RWPE2 (cell line): ENCODE measurements at regions not wholly inside any gene's neighbourhood (a gene's known extent, or its start where the extent isn't known, plus 50 kb on each side); places are given as distances from the start of the nearest gene placed in this dataset.

Experiments
- ATAC-seq: fragments of 200-7000 bp; cut with Tn5 transposase; 3 replicates; pipeline ENCODE4 v1.9.1; 2021; ENCODE audit warnings: low read depth
- DNase-seq: peaks from one replicate; pipeline ENCODE4 v3.0.0-alpha.2; 2020; ENCODE audit warnings: low spot score
- H3K27ac ChIP-seq: fragments of 450-650 bp; 2 replicates; pipeline ENCODE4 v1.5.1; 2017; ENCODE audit warnings: mild to moderate bottlenecking; ENCODE audit not compliant: poor library complexity, severe bottlenecking
- H3K27me3 ChIP-seq: fragments of 250-450 bp; sonication (Bioruptor Pico); 2 replicates; pipeline ENCODE4 v1.5.1; 2021; ENCODE audit warnings: mild to moderate bottlenecking, moderate library complexity; ENCODE audit not compliant: insufficient read depth, poor library complexity, severe bottlenecking
- H3K36me3 ChIP-seq: fragments of 250-450 bp; sonication (Bioruptor Pico); 2 replicates; pipeline ENCODE4 v1.5.1; 2020; ENCODE audit warnings: low read depth, mild to moderate bottlenecking, moderate library complexity
- H3K4me1 ChIP-seq: fragments of 250-450 bp; sonication (Bioruptor Pico); 2 replicates; pipeline ENCODE4 v1.5.1; 2021; ENCODE audit warnings: mild to moderate bottlenecking, moderate library complexity; ENCODE audit not compliant: insufficient read depth, poor library complexity, severe bottlenecking
- H3K4me3 ChIP-seq: fragments of 250-450 bp; sonication (Bioruptor Pico); 2 replicates; pipeline ENCODE4 v1.5.1; 2021; ENCODE audit warnings: mild to moderate bottlenecking, moderate library complexity; ENCODE audit not compliant: severe bottlenecking
- H3K9me3 ChIP-seq: fragments of 250-450 bp; sonication (Bioruptor Pico); 2 replicates; pipeline ENCODE4 v1.5.1; 2021; ENCODE audit warnings: mild to moderate bottlenecking, moderate library complexity; ENCODE audit not compliant: severe bottlenecking
- CTCF ChIP-seq: fragments of 450-650 bp; IDR thresholded peaks from one replicate; pipeline ENCODE4 v1.5.1; 2017; ENCODE audit warnings: mild to moderate bottlenecking, moderate library complexity; ENCODE audit not compliant: poor library complexity, severe bottlenecking

DNA sequence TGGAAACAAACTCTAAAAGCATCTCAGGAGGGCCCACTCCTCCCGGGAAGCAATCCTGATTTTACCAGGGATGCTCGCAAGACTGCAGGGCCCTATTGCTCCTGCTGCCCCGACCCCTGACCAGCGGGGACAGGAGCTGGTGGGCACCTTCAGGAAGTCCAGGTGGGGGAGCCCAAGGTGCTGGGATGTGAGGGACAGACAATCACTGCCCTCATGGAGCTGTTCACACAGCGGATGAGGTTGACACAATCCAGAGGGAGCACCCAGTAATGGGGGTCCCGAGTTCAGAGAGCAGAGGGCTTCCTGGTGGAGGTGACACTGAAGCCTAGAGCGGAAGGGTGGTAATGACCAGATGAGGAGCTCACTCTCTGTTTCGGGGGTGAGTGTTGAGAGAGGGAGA lies 126.2 kb downstream of the FOXL1 start:
- H3K4me3 ChIP-seq, result no peak overlapping the region

DNA sequence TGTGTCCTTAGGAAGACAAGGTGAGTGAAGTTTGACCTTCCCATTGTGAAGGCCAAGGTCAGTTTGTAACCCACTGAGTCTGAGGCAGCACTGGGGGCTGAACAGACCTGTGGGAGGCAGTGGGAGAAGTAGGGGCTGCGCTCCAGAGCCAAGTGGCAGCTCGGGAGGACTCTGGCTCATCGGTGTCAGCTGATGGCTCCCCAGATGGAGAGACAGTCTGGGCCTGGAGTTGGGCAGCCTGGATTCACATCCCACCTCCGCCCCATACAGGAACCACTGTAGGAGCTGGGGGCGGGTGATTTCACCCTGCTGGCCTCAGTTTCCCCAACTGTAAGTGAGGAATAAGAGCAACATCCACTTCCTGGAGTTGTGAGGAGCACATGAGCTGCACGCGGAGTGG lies 128.4 kb downstream of the FOXL1 start:
- TF ChIP-seq CTCF, result no peak
- no peaks in the 10 kb centered on the region for H3K4me1 ChIP-seq
- ATAC-seq, result no peak
- H3K27ac ChIP-seq, result no peak overlapping the region
- no peak overlapping the region for H3K4me3 ChIP-seq
- no peaks in the 10 kb centered on the region for H3K27me3 ChIP-seq
- DNase-seq, result no peak
- H3K9me3 ChIP-seq, result no peaks in the 10 kb centered on the region
- H3K36me3 ChIP-seq, result no peaks in the 10 kb centered on the region

More for the DNA sequence above, 126.2 kb downstream of the FOXL1 start:
- ATAC-seq, result no peak
- Histone ChIP-seq H3K27ac (no peak overlapping the region), H3K36me3 (no peaks in the 10 kb centered on the region), H3K27me3 (no peaks in the 10 kb centered on the region), H3K4me1 (no peaks in the 10 kb centered on the region), H3K9me3 (no peaks in the 10 kb centered on the region)
- no peak for TF ChIP-seq CTCF
- no peak for DNase-seq

DNA sequence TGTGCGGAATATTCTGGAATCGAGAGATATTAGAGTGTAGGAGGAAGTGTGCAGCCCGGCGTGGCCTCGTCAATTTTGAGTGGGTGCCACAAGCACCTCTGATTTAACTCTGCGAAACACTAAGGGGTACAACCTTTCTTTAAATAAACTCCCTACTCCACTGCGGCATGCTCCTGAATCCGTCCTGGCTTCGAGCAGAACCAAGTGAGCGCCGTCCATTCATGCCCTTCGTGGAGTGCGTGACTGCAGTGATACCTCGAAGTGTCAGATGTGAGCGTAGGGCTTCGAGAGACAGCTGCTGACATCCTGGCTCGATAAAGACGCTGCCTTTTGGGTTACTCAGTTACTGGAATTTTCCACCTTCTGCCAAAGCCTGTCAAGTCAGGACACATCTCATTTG lies 128.8 kb downstream of the FOXL1 start:
- Histone ChIP-seq H3K36me3 (no peaks in the 10 kb centered on the region), H3K27me3 (no peaks in the 10 kb centered on the region), H3K27ac (no peak overlapping the region), H3K4me1 (no peaks in the 10 kb centered on the region), H3K9me3 (no peaks in the 10 kb centered on the region), H3K4me3 (no peak overlapping the region)
- TF ChIP-seq CTCF, result no peak
- ATAC-seq (no peak), DNase-seq (no peak)

DNA sequence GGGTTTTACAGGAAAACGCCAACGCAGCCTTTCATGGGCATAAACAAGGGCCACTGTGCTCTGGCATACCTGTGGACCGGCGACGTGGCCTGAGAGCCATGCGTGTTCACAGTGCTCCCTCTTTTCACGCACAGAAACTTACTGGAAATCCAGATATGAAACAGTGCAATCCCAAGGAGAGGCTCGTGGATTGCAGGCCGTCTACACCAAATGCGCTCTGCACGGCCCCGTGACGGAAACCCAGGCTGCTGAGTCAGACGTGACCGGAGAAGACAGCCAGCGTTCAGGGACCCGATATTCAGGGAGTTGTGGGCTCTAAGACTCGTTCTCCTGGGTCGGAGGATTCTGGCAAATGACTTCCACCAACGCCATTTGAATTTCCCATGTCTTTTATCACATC lies 129.2 kb downstream of the FOXL1 start:
- DNase-seq, result no peak
- H3K36me3 ChIP-seq, result no peaks in the 10 kb centered on the region

GRCh38 chr16:86708431-86708830 lies 130.1 kb downstream of the FOXL1 start:
- H3K36me3 ChIP-seq, result no peaks in the 10 kb centered on the region
- ATAC-seq (no peak), DNase-seq (no peak)
- no peak for TF ChIP-seq CTCF
- H3K4me3 ChIP-seq, result no peak overlapping the region
- H3K4me1 ChIP-seq, result no peaks in the 10 kb centered on the region
- no peaks in the 10 kb centered on the region for H3K9me3 ChIP-seq
- no peaks in the 10 kb centered on the region for H3K27me3 ChIP-seq
- no peak overlapping the region for H3K27ac ChIP-seq

More for the DNA sequence above, 129.2 kb downstream of the FOXL1 start:
- Histone ChIP-seq H3K27me3 (no peaks in the 10 kb centered on the region), H3K4me1 (no peaks in the 10 kb centered on the region), H3K9me3 (no peaks in the 10 kb centered on the region), H3K4me3 (no peak overlapping the region), H3K27ac (no peak overlapping the region)
- ATAC-seq, result no peak
- no peak for TF ChIP-seq CTCF
